ENCODE measurements at regions not wholly inside any gene's neighbourhood (a gene's known extent, or its start where the extent isn't known, plus 50 kb on each side); places are given as distances from the start of the nearest gene placed in this dataset.
"Not testable (repeated sequence)": the region's sequence is repeated elsewhere in the genome, so short reads cannot be mapped to it uniquely, and the experiment has no call there.

- DNase-seq = no peak
These were observed 219.4 kb downstream of the SETD4 start for GRCh38 chr21:35840949-35841348.

- DNase-seq = peak; percentile 73
These were observed 220.0 kb downstream of the SETD4 start for GRCh38 chr21:35840197-35840799.

DNA sequence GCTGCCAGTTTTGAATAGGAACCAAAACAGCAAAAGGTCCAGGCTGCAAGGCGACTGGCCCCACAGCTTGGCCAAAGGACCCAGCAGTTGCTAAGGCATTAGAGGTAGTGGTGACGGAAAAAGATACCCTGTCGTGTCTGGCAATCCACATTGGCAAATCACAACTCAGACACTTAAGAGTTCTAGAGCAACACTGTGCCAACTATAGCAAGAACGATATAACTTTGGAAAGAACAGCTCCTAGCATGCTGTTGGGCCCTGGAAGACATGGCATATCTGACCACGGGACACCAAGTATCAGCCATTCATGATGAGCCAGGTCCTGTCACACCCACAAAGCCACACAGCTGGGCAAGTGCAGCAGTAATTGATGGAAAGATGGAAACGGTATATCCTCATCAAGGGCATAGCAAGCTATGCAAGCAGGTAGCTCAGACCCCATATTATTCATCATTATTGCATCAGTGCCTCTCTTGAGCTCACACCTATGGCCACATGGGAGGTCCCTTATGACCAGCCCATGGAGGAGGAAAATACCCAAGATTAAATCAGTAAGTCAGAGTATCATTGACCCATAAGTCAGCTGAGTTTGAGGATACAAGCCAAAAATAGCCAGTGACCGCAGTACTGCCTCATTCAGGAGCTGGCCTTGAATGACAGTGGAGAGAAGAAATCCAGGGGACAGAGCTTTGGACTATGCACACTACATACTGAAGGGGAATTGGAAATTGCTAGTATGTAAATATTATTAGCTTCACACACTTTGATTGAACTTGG, 221.2 kb downstream of the SETD4 start:
- no peak for DNase-seq

DNA sequence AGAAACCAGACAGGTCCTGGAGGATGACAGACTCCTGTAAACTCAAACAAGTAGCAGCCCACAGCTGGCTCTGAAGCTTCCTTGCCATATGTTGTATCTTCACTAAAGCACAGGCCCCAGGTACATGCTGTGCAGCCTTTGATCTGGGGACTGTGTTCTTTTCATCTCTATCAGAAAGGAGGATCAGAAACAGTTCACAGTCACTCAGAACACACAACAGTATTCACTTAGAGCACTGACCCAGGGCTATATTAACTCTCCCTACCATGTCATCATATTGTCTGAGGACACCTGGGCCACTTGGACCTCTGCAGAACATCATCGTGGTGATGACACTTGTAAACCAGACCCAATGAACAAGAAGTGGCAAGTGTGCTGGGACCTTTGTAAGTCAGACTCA, 222.0 kb downstream of the SETD4 start:
- no peak for DNase-seq

DNA sequence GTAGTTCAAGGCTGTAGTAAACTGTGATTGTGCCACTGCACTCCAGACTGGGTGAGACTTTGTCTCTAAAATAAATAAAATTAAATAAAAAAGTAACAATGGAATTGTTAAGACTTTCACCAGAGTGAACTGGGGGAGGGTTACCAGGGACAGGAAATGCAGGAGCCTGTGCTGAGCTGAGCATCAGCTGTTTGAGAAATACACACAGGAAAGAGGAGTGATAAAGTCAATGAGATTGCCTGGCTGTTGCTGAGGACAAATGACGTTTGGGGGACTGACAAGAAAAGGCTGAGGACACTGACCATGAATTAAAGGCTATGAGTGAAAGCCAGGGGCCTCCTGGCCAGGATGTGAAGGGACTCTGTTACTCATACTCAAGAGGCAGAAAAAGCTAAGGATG, 226.3 kb downstream of the SETD4 start:
- DNase-seq = no peak

GRCh38 chr21:35833388-35833787, 226.9 kb downstream of the SETD4 start:
- no peak for DNase-seq

DNA sequence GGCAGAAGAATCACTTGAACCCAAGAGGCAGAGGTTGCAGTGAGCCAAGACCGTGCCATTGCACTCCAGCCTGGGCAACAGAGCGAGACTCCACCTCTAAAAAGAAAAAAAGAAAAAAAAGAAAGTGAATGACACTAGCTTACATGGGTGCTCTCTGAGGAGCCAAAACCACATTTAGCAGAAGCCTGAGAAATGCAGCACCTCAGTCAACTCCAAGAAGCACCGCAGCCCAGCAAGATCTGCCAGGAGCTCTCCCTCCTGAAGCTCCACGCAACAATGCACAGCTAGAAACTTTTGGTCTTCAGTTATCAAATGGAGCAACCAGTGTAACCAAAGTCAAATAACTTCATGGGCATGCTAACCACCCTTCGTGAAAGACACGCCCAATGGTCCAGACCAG, 229.1 kb downstream of the SETD4 start:
- no peak for DNase-seq

- DNase-seq = no peak
These were observed 231.3 kb downstream of the SETD4 start for GRCh38 chr21:35829067-35829466.

GRCh38 chr21:35828161-35828560, 232.2 kb downstream of the SETD4 start:
- DNase-seq = no peak

GRCh38 chr21:35827004-35827403, 233.3 kb downstream of the SETD4 start:
- no peak for DNase-seq

GRCh38 chr21:35825370-35826353, 234.7 kb downstream of the SETD4 start:
- DNase-seq = no peak

DNA sequence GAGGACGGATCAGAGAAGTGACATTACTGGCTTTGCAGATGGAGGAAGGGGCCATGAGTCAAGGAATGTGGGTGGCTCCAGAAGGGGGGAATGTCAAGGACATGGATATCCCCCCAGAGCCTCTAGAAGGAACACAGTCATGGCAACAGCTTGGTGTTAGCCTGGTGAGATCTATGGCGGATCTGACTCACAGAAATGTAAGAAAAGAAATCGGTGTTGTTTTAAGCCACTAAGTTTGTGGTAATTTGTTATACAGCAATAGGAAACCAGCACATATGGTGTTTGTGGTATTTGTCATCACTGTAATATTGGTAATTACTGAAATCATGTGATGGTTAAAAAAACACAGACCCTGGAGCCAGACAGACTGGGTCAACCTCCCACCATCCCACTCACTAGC, 236.2 kb downstream of the SETD4 start:
- no peak for DNase-seq

DNA sequence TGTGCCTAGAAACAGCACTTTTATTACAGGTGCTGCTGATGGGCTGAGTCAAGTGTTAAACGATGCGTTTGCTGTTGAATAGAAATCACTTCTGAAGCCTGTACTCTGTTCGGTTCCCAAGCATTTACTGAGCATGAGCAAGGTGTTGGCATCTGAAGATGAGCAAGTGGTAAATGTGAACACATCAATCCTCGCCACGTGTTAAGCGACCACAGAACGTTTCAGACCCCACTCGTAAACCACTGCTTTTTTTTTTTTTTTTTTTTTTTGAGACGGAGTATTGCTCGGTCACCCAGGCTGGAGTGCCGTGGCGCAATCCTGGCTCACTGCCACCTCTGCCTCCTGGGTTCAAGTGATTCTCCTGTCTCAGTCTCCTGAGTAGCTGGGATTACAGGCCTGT, 241.2 kb downstream of the SETD4 start:
- DNase-seq = no peak

DNA sequence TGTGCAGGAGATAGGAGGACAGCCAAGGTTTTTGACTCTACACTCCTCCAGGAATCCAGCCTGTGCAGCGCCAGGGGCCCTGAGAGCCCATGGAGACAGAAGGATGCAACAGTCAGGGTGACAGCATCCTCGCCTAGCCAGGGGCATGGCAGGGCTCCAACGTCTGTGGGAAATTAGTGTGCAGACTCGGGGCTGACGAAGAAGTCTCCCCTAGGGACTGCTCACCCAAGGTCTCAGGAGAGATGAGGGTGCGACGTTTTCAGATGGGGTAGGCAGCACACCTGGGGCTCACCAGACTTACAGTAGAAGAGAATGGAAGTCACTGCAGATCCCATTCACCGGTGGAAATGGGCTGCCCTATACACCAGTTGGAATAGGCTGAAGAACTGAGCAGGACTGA, 241.7 kb downstream of the SETD4 start:
- DNase-seq = no peak

GRCh38 chr21:35814858-35815619, 245.3 kb downstream of the SETD4 start:
- DNase-seq = no peak

DNA sequence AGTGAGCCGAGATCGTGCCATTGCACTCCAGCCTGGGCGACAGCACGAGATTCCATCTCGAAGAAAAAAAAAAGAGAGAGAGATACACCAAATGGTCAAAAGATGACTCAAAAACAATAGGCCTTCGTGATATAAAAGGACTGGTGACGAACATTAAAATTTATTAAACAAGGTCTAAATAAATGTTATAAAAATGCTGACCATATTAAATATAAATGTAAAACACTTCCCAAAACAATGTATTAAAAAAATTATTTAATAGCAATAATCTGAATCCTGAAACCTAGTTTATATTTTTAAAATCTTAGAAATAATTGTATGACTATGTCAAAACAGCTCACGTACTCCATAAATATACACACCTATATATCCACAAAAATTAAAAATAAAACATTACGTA, 247.6 kb downstream of the SETD4 start:
- DNase-seq = no peak

DNA sequence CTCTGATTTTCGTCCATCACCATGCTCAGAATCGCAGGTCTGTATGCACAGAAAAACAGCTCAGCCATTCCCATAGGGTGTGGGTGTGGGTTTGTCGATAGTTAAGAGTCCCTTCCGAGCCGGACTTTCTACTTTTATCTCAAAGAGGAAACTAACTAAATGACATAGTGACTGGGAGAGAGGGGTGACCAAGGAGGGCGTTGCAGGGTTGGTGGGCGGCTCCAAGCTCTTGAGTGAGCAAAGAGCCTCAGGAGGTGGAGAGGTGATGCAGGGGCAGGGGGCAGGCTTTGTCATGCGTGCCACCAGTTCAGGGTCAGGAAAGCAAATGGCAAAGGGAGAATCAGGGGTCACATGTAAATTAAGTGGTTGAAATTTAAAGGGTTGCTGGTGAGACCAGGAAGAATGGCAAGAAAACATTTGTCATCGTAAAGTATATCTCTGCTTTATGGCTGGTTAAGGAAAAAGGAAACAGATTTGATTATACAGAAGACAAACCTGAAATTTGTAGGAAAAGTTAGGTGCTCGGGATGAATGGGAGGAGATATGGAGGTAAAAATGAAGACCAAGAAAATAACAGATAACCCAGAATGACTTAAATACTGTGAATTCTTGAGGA, 249.0 kb downstream of the SETD4 start:
- DNase-seq = no peak

GRCh38 chr21:35810431-35810970, 249.8 kb downstream of the SETD4 start:
- no peak for DNase-seq

DNA sequence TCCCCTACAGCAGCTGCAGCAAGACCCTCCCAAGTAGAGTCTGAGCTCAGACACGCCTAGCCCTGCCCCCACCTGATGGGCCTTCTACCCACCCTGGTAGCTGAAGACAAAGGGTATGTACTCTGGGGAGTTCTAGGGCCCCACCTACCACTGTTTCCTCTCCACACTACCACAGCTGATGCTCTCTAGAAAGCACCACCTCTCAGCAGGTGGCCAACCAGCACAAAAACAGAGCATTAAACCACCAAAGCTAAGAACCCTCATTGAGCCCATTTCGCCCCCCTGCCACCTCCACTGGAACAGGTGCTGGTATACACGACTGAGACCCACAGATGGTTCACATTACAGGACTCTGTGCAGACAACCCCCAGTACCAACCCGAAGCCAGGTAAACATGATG, 258.9 kb downstream of the SETD4 start:
- no peak for DNase-seq

- DNase-seq = not testable (repeated sequence)
These were observed 259.4 kb downstream of the SETD4 start for GRCh38 chr21:35800796-35801385.

DNA sequence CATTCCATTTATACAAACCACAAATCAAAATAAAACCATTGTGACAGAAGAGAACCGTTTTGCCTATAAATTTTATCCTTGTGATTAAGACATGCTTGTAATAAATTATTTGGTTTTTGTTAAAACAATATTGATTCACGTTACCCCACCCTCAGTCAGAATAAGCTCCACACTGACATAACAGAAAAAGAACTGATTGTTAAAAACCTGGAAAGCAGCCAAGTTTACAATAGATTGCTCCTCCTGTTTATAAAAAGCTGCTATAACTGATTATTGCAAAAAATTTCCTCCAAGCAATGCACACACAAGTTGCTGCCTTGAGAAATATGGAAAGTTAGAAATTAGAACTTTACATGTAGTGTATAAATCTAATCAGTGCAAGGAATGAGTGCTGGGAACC, 263.5 kb downstream of the SETD4 start:
- DNase-seq = no peak

DNA sequence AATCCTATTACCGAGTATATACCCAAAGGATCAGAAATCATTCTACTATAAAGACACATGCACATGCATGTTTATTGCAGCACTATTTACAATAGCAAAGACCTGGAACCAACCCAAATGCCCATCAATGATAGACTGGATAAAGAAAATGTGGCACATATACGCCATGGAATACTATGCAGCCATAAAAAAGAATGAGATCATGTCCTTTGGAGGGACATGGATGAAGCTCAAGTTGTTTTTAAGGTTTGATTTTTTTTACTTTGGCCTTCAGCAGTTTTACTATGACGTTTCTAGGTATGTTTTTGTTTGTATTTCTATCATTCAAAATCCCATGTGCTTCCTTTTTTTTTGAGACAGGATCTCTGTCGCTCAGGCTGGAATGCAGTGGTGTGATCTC, 265.8 kb downstream of the SETD4 start:
- not testable (repeated sequence) for DNase-seq

Data from hematopoietic multipotent progenitor cell treated with erythropoietin and hydrocortisone succinate and interleukin-3 and kit ligand, for 8 days (in vitro differentiated cells).